PC-3 (cell line): ENCODE measurements at regions not wholly inside any gene's neighbourhood (a gene's known extent, or its start where the extent isn't known, plus 50 kb on each side); places are given as distances from the start of the nearest gene placed in this dataset.

Source experiments
- EZH2 ChIP-seq: fragments of 300-600 bp; sonication (generic); IDR thresholded peaks from one replicate; pipeline ENCODE4 v1.6.1; 2017; ENCODE audit warnings: antibody characterized with exemption, mild to moderate bottlenecking, low read length; ENCODE audit not compliant: unreplicated experiment
- EZH2phosphoT487 ChIP-seq: fragments of 300-600 bp; sonication (generic); IDR thresholded peaks from 2 replicates; pipeline ENCODE4 v1.6.1; 2018; ENCODE audit warnings: mild to moderate bottlenecking, antibody characterized with exemption, low read length, borderline replicate concordance
- TF ChIP-seq, protein P1 (sequence below): fragments of 300-600 bp; sonication (generic); conservative IDR thresholded peaks from 2 replicates; pipeline ENCODE4 v1.5.1; 2017; ENCODE audit warnings: antibody characterized with exemption, low read depth, mild to moderate bottlenecking, low read length

GRCh38 chr9:65400886-65401285, 115.9 kb upstream of the FOXD4L5 start:
- TF ChIP-seq, protein P1, sequence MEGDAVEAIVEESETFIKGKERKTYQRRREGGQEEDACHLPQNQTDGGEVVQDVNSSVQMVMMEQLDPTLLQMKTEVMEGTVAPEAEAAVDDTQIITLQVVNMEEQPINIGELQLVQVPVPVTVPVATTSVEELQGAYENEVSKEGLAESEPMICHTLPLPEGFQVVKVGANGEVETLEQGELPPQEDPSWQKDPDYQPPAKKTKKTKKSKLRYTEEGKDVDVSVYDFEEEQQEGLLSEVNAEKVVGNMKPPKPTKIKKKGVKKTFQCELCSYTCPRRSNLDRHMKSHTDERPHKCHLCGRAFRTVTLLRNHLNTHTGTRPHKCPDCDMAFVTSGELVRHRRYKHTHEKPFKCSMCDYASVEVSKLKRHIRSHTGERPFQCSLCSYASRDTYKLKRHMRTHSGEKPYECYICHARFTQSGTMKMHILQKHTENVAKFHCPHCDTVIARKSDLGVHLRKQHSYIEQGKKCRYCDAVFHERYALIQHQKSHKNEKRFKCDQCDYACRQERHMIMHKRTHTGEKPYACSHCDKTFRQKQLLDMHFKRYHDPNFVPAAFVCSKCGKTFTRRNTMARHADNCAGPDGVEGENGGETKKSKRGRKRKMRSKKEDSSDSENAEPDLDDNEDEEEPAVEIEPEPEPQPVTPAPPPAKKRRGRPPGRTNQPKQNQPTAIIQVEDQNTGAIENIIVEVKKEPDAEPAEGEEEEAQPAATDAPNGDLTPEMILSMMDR, result no peak
- TF ChIP-seq EZH2phosphoT487 (no peak), EZH2 (no peak)
